ENCODE measurements at regions not wholly inside any gene's neighbourhood (a gene's known extent, or its start where the extent isn't known, plus 50 kb on each side); places are given as distances from the start of the nearest gene placed in this dataset.

DNA sequence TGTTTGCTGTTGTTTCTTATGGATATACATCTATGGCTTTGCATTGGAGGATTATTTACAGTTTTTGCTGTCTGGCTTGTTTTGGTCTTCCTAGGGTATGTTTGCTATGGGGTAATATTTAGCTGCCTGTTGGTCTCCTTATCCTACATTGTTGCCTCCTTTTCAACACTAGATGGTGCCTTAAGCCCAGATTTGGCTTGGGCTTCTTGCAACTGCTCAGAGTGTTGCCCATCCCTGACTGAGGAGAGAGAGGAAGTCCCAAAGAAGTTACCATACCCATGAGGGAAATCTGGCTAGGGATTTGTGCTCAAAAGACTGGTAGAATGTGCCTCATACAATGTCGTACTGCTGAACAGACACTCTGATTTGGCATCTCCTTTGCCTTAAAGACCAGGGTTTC is 94.6 kb upstream of the MUCL1 start:
- TF ChIP-seq, protein P1, sequence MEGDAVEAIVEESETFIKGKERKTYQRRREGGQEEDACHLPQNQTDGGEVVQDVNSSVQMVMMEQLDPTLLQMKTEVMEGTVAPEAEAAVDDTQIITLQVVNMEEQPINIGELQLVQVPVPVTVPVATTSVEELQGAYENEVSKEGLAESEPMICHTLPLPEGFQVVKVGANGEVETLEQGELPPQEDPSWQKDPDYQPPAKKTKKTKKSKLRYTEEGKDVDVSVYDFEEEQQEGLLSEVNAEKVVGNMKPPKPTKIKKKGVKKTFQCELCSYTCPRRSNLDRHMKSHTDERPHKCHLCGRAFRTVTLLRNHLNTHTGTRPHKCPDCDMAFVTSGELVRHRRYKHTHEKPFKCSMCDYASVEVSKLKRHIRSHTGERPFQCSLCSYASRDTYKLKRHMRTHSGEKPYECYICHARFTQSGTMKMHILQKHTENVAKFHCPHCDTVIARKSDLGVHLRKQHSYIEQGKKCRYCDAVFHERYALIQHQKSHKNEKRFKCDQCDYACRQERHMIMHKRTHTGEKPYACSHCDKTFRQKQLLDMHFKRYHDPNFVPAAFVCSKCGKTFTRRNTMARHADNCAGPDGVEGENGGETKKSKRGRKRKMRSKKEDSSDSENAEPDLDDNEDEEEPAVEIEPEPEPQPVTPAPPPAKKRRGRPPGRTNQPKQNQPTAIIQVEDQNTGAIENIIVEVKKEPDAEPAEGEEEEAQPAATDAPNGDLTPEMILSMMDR (conservative IDR thresholded peaks at IDR 0.05; ENCODE audit: low read depth, low read length), result peak; percentile 56
- Histone ChIP-seq H3K4me2 (no peak overlapping the region), H3K27me3 (ENCODE audit: insufficient read depth, low read depth) (no peaks in the 10 kb centered on the region), H3K9ac (no peak overlapping the region), H3K79me2 (ENCODE audit: insufficient read depth, low read depth) (no peaks in the 10 kb centered on the region), H2AFZ (ENCODE audit: low read depth) (no peak overlapping the region), H3K4me1 (ENCODE audit: low read depth, poor library complexity, severe bottlenecking) (peaks cover 6% of the 10 kb centered on the region), H3K4me3 (IDR thresholded peaks at IDR 0.05; ENCODE audit: insufficient read depth, low read depth, low read length) (no peak overlapping the region), H4K20me1 (ENCODE audit: insufficient read depth) (no peaks in the 10 kb centered on the region), H3K27ac (no peak overlapping the region), H3K36me3 (ENCODE audit: insufficient read depth) (no peaks in the 10 kb centered on the region)

DNA sequence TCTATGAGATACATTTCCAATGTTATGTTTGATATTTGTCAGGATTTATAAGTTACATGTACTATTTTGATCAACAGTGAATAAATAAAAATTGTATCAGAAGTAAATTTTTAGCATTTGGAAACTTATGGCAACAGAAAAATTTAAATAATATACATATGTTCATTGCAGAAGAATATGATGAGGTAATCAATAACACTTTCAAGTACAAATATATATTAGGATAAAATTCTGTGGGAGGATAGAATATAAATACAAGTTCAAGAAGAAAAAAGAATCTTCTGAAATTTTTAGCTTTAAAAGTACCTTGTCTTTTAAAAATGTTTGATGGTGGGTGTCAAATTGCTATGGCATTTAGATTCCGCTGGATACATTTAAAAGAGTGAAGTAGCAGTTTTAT is 102.8 kb upstream of the MUCL1 start:
- Histone ChIP-seq H3K36me3 (ENCODE audit: insufficient read depth) (no peaks in the 10 kb centered on the region), H3K4me2 (no peak overlapping the region), H3K27me3 (ENCODE audit: insufficient read depth, low read depth) (no peaks in the 10 kb centered on the region), H2AFZ (ENCODE audit: low read depth) (no peak overlapping the region), H3K9ac (no peak overlapping the region), H3K27ac (no peak overlapping the region), H4K20me1 (ENCODE audit: insufficient read depth) (no peaks in the 10 kb centered on the region), H3K4me1 (ENCODE audit: low read depth, poor library complexity, severe bottlenecking) (peaks cover 11% of the 10 kb centered on the region), H3K4me3 (IDR thresholded peaks at IDR 0.05; ENCODE audit: insufficient read depth, low read depth, low read length) (no peak overlapping the region), H3K79me2 (ENCODE audit: insufficient read depth, low read depth) (no peaks in the 10 kb centered on the region)
- TF ChIP-seq, protein P1 (conservative IDR thresholded peaks at IDR 0.05; ENCODE audit: low read depth, low read length), result no peak

DNA sequence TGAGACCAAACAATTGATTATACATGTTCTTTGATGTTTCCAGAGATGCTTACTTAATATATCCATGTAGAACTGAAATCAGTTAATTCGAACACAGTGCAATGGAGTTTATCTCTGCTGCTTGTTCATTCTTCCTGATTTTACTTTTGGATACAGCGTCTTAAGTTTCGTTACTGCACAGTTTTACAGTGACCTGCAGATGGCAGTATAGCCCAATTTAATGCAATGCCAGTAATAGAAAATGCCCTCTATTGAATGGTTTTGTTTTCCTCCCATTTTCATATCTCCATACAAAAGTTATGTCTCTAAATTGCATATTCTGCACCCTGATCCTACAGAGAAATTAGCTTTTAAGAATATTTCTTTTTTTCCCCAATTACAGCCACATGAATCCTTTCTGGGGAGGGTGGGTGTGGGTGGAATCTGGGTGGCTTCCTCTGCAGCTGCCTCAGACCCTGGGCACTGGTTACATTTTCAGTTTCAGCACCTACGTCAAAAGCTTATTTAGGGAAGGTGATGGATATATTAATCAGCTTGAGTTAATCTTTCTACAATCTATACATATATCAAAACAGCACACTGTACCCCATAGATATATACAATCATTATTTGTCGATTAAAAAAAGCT is 101.1 kb upstream of the DCD start:
- Histone ChIP-seq H3K4me2 (peak overlapping the region; percentile 6; the same call in 1 of the 2 replicates), H3K27me3 (ENCODE audit: insufficient read depth, low read depth) (no peaks in the 10 kb centered on the region)

GRCh38 chr12:54744590-54744989 is 96.4 kb upstream of the DCD start:
- Histone ChIP-seq H2AFZ (ENCODE audit: low read depth) (no peak overlapping the region), H3K79me2 (ENCODE audit: insufficient read depth, low read depth) (no peaks in the 10 kb centered on the region), H3K4me3 (IDR thresholded peaks at IDR 0.05; ENCODE audit: insufficient read depth, low read depth, low read length) (no peak overlapping the region), H4K20me1 (ENCODE audit: insufficient read depth) (no peaks in the 10 kb centered on the region), H3K27me3 (ENCODE audit: insufficient read depth, low read depth) (no peaks in the 10 kb centered on the region), H3K4me1 (ENCODE audit: low read depth, poor library complexity, severe bottlenecking) (peaks cover 10% of the 10 kb centered on the region), H3K36me3 (ENCODE audit: insufficient read depth) (no peaks in the 10 kb centered on the region), H3K27ac (no peak overlapping the region), H3K9ac (no peak overlapping the region), H3K4me2 (no peak overlapping the region)
- TF ChIP-seq, protein P1 (conservative IDR thresholded peaks at IDR 0.05; ENCODE audit: low read depth, low read length), result no peak

More for the DNA sequence above, 101.1 kb upstream of the DCD start:
- Histone ChIP-seq H3K4me3 (IDR thresholded peaks at IDR 0.05; ENCODE audit: insufficient read depth, low read depth, low read length) (no peak overlapping the region), H3K9ac (no peak overlapping the region), H3K4me1 (ENCODE audit: low read depth, poor library complexity, severe bottlenecking) (peaks cover 11% of the 10 kb centered on the region), H2AFZ (ENCODE audit: low read depth) (peak overlapping the region; percentile 35), H3K27ac (no peak overlapping the region), H4K20me1 (ENCODE audit: insufficient read depth) (no peaks in the 10 kb centered on the region), H3K36me3 (ENCODE audit: insufficient read depth) (no peaks in the 10 kb centered on the region), H3K79me2 (ENCODE audit: insufficient read depth, low read depth) (no peaks in the 10 kb centered on the region)
- TF ChIP-seq, protein P1 (conservative IDR thresholded peaks at IDR 0.05; ENCODE audit: low read depth, low read length), result peak; percentile 98
